K562 (cell line): ENCODE measurements at regions not wholly inside any gene's neighbourhood (a gene's known extent, or its start where the extent isn't known, plus 50 kb on each side); places are given as distances from the start of the nearest gene placed in this dataset.
"Not testable (repeated sequence)": the region's sequence is repeated elsewhere in the genome, so short reads cannot be mapped to it uniquely, and the experiment has no call there.

Source experiments
- ATAC-seq: fragments of 200-7000 bp; cut with Tn5 transposase; 3 replicates; pipeline ENCODE4 v1.9.1; 2020; ENCODE audit warnings: moderate library complexity
- BruUV-seq: library from RNA; stranded (reverse); fragments of 400-500 nt; replicated peaks from 2 replicates; lab custom pipeline; 2021; lab: Mats Ljungman, UMichigan
- CTCF ChIA-PET: fragments of 300-600 bp; formaldehyde crosslinking; extraction: SDS; loops from one replicate; lab custom pipeline; 2021; ENCODE audit warnings: low intra/inter-chr PET ratio; lab: Yijun Ruan, JAX
- POLR2A ChIA-PET: fragments of 300-600, 350-650 bp; sonication (Branson Sonifier 250); formaldehyde crosslinking; extraction: SDS; loops from one replicate; lab custom pipeline; 2021; ENCODE audit warnings: antibody characterized with exemption, inconsistent platforms; lab: Yijun Ruan, JAX
- DNase-seq, 4 experiments: peaks; one replicate each; pipeline versions ENCODE4 v3.0.0 to v3.0.0-alpha.2; 2011 to 2018; ENCODE audit warnings: low spot score in 3 of 4, mixed read lengths in 3 of 4; ENCODE audit errors: extremely low read depth in 1 of 4
- FAIRE-seq: peaks from 2 replicates; lab custom pipeline; 2011; peaks lifted over from hg19 to GRCh38; lab: Jason Lieb, UNC
- H2AFZ ChIP-seq: 2 replicates; pipeline ENCODE4 v1.6.0; 2011; ENCODE audit warnings: low read depth, low read length, control low read depth, inconsistent platforms
- H3K27ac ChIP-seq: fragments of 200-600 bp; 3 replicates; pipeline ENCODE4 v1.8.0; 2011; ENCODE audit warnings: low read depth, mild to moderate bottlenecking, control low read depth, inconsistent platforms, low read length, moderate library complexity, mixed read lengths; ENCODE audit errors: extremely low read depth
- H3K27me3 ChIP-seq, 2 experiments: fragments of 300-600 bp in 1 of 2; 2 replicates in 1 of 2; 3 replicates in 1 of 2; pipeline versions ENCODE4 v1.6.0 to v1.8.0; 2011; ENCODE audit warnings: inconsistent platforms in 2 of 2, low read length in 2 of 2, mild to moderate bottlenecking in 1 of 2, mixed read lengths in 1 of 2, moderate library complexity in 1 of 2; ENCODE audit not compliant: control insufficient read depth in 2 of 2, insufficient read depth in 2 of 2
- H3K36me3 ChIP-seq: fragments of 300-600 bp; 3 replicates; pipeline ENCODE4 v1.8.0; 2011; ENCODE audit warnings: mild to moderate bottlenecking, low read length, inconsistent platforms; ENCODE audit not compliant: control insufficient read depth, insufficient read depth
- H3K4me1 ChIP-seq, 2 experiments: fragments of 200-600 bp in 1 of 2; replicated peaks in 1 of 2; 2 replicates in 1 of 2; 3 replicates in 1 of 2; pipeline versions ENCODE4 v1.5.1 to v1.8.0; 2011; ENCODE audit warnings: inconsistent platforms in 2 of 2, low read length in 2 of 2, mild to moderate bottlenecking in 1 of 2, mixed read lengths in 1 of 2, moderate library complexity in 1 of 2; ENCODE audit not compliant: control insufficient read depth in 2 of 2, insufficient read depth in 2 of 2
- H3K4me2 ChIP-seq: 2 replicates; pipeline ENCODE4 v1.6.1; 2011; ENCODE audit warnings: low read length, control low read depth, inconsistent platforms, mixed read lengths; ENCODE audit not compliant: insufficient read depth
- H3K4me3 ChIP-seq: fragments of 200-600 bp; sonication (generic), shearing (Covaris generic); 2 replicates; pipeline ENCODE4 v1.5.1; 2016; ENCODE audit warnings: control low read depth, inconsistent platforms
- H3K79me2 ChIP-seq: fragments of 200-600 bp; 3 replicates; pipeline ENCODE4 v1.8.0; 2011; ENCODE audit warnings: low read length, inconsistent platforms; ENCODE audit not compliant: control insufficient read depth, insufficient read depth
- H3K9ac ChIP-seq, 2 experiments: 2 replicates each; pipeline versions ENCODE4 v1.6.0 to v1.6.1; 2011; ENCODE audit warnings: low read depth in 2 of 2, low read length in 2 of 2, control low read depth in 1 of 2, inconsistent platforms in 1 of 2, mild to moderate bottlenecking in 1 of 2, mixed read lengths in 1 of 2; ENCODE audit not compliant: insufficient read depth in 1 of 2
- H3K9me1 ChIP-seq: one replicate; pipeline ENCODE4 v1.6.0; 2011; ENCODE audit warnings: inconsistent platforms, mild to moderate bottlenecking, low read length, moderate library complexity; ENCODE audit not compliant: control insufficient read depth, insufficient read depth
- H3K9me3 ChIP-seq: replicated peaks from 2 replicates; pipeline ENCODE4 v1.5.1; 2011; ENCODE audit warnings: low read depth, low read length, inconsistent platforms; ENCODE audit not compliant: control insufficient read depth, insufficient read depth
- H4K20me1 ChIP-seq: replicated peaks from 2 replicates; pipeline ENCODE4 v1.6.1; 2011; ENCODE audit warnings: low read length, inconsistent platforms, mixed read lengths; ENCODE audit not compliant: control insufficient read depth, insufficient read depth
- CBFA2T2 ChIP-seq: fragments of 450-650 bp; conservative IDR thresholded peaks from 2 replicates; pipeline ENCODE4 v1.6.1; 2017; ENCODE audit warnings: mild to moderate bottlenecking
- ETV5 ChIP-seq: sonication (generic); formaldehyde crosslinking; IDR thresholded peaks from 2 replicates; pipeline ENCODE4 v1.4.0; 2020; ENCODE audit warnings: low read depth, mild to moderate bottlenecking, missing genetic modification reagents
- FOXK1 ChIP-seq: sonication (generic); formaldehyde crosslinking; IDR thresholded peaks from 2 replicates; pipeline ENCODE4 v1.8.0; 2022; ENCODE audit warnings: missing genetic modification reagents, mild to moderate bottlenecking, borderline replicate concordance
- HDAC6 ChIP-seq: IDR thresholded peaks from 2 replicates; pipeline ENCODE4 v1.6.1; 2012; ENCODE audit warnings: low read depth, mild to moderate bottlenecking, control low read depth, inconsistent platforms, low read length, moderate library complexity
- KAT2B ChIP-seq: IDR thresholded peaks from one replicate; pipeline ENCODE4 v1.6.1; 2012; ENCODE audit warnings: low read depth, mild to moderate bottlenecking, control low read depth, inconsistent platforms, low read length, moderate library complexity
- KHSRP ChIP-seq: fragments of 450-650 bp; IDR thresholded peaks from 2 replicates; pipeline ENCODE4 v1.6.1; 2017
- RB1 ChIP-seq: fragments of 450-650 bp; IDR thresholded peaks from 2 replicates; pipeline ENCODE4 v1.6.1; 2017; ENCODE audit warnings: low read depth, mild to moderate bottlenecking
- SMAD4 ChIP-seq: fragments of 250-450 bp; sonication (Bioruptor Pico); conservative IDR thresholded peaks from 2 replicates; pipeline ENCODE4 v1.8.0; 2021; ENCODE audit warnings: inconsistent platforms, mild to moderate bottlenecking, moderate library complexity
- ZNF175 ChIP-seq: fragments of 200-800 bp; sonication (Bioruptor generic); IDR thresholded peaks from 2 replicates; pipeline ENCODE4 v1.6.1; 2016; ENCODE audit warnings: low read depth, mild to moderate bottlenecking, missing genetic modification characterization, missing compliant biosample characterization
- ZSCAN32 ChIP-seq: fragments of 450-650 bp; formaldehyde crosslinking; IDR thresholded peaks from 2 replicates; pipeline ENCODE4 v1.4.0; 2020; ENCODE audit warnings: mild to moderate bottlenecking, moderate library complexity
- WGBS: fragments of 100-300 bp; shearing (Covaris generic); methylation state at CpG from one replicate; pipeline ENCODE4 v1.1.6; 2016; ENCODE audit warnings: low coverage, mixed read lengths; ENCODE audit not compliant: insufficient coverage; ENCODE audit errors: missing lambda C conversion rate; 5-methylcytosine and 5-hydroxymethylcytosine counted together
- in situ Hi-C: fragments of 300-500 bp; cut with MboI; formaldehyde crosslinking; loops from 4 replicates; pipeline ENCODE4 v1.15.0; 2018; ENCODE audit warnings: inconsistent platforms, mixed read lengths
- intact Hi-C: fragments of 100-400 bp; cut with micrococcal nuclease; formaldehyde crosslinking; loops from 2 replicates; pipeline ENCODE4 v1.14.2; 2022
- TF ChIP-seq, protein P1 (sequence below), 2 experiments: fragments of 450-650 bp; conservative IDR thresholded peaks; 2 replicates each; pipeline ENCODE4 v1.6.1; 2017; ENCODE audit warnings: mild to moderate bottlenecking in 2 of 2, moderate library complexity in 2 of 2
- TF ChIP-seq, protein P2 (sequence below): sonication (generic); formaldehyde crosslinking; IDR thresholded peaks from 2 replicates; pipeline ENCODE4 v1.8.0; 2022; ENCODE audit warnings: mild to moderate bottlenecking, missing genetic modification reagents, borderline replicate concordance

- H3K4me2 ChIP-seq = no peak overlapping the region
- POLR2A ChIA-PET = no interaction called here
- H3K9me1 ChIP-seq = no peaks in the 10 kb centered on the region
- no peak overlapping the region for H2AFZ ChIP-seq
- H3K27ac ChIP-seq = no peak overlapping the region
- no peaks in the 10 kb centered on the region for H4K20me1 ChIP-seq
- ATAC-seq (no peak), DNase-seq (no peak), FAIRE-seq (no peak)
- no peaks in the 10 kb centered on the region for H3K27me3 ChIP-seq
- no peaks in the 10 kb centered on the region for H3K9me3 ChIP-seq
- intact Hi-C loops (no loop called here), in situ Hi-C loops (no loop called here)
- H3K9ac ChIP-seq = no peak overlapping the region
- CTCF ChIA-PET = no interaction called here
- H3K4me1 ChIP-seq = no peaks in the 10 kb centered on the region
- no peaks in the 10 kb centered on the region for H3K36me3 ChIP-seq
- BruUV-seq = no TSS peak
- WGBS = 5% methylated on average over 3 of the region's 3 CpGs
- no peaks in the 10 kb centered on the region for H3K79me2 ChIP-seq
- no peak overlapping the region for H3K4me3 ChIP-seq
- no peak for TF ChIP-seq HDAC6
- no peak for TF ChIP-seq CBFA2T2
- TF ChIP-seq KHSRP = no peak
- TF ChIP-seq ZNF175 (CRISPR knock-in tag) = no peak
- no peak for TF ChIP-seq ETV5
- TF ChIP-seq SMAD4 = no peak
- TF ChIP-seq, protein P1, sequence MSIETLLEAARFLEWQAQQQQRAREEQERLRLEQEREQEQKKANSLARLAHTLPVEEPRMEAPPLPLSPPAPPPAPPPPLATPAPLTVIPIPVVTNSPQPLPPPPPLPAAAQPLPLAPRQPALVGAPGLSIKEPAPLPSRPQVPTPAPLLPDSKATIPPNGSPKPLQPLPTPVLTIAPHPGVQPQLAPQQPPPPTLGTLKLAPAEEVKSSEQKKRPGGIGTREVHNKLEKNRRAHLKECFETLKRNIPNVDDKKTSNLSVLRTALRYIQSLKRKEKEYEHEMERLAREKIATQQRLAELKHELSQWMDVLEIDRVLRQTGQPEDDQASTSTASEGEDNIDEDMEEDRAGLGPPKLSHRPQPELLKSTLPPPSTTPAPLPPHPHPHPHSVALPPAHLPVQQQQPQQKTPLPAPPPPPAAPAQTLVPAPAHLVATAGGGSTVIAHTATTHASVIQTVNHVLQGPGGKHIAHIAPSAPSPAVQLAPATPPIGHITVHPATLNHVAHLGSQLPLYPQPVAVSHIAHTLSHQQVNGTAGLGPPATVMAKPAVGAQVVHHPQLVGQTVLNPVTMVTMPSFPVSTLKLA (conservative IDR thresholded peaks at IDR 0.05) = no peak
- TF ChIP-seq KAT2B = no peak
- TF ChIP-seq ZSCAN32 (CRISPR knock-in tag) = no peak
- TF ChIP-seq, protein P2, sequence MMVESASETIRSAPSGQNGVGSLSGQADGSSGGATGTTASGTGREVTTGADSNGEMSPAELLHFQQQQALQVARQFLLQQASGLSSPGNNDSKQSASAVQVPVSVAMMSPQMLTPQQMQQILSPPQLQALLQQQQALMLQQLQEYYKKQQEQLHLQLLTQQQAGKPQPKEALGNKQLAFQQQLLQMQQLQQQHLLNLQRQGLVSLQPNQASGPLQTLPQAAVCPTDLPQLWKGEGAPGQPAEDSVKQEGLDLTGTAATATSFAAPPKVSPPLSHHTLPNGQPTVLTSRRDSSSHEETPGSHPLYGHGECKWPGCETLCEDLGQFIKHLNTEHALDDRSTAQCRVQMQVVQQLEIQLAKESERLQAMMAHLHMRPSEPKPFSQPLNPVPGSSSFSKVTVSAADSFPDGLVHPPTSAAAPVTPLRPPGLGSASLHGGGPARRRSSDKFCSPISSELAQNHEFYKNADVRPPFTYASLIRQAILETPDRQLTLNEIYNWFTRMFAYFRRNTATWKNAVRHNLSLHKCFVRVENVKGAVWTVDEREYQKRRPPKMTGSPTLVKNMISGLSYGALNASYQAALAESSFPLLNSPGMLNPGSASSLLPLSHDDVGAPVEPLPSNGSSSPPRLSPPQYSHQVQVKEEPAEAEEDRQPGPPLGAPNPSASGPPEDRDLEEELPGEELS (CRISPR knock-in tag) = no peak
- TF ChIP-seq RB1 = no peak
- TF ChIP-seq FOXK1 (CRISPR knock-in tag) = no peak
Measured at GRCh38 chr18:38642711-38643110, 1077.1 kb upstream of the CELF4 start.

DNA sequence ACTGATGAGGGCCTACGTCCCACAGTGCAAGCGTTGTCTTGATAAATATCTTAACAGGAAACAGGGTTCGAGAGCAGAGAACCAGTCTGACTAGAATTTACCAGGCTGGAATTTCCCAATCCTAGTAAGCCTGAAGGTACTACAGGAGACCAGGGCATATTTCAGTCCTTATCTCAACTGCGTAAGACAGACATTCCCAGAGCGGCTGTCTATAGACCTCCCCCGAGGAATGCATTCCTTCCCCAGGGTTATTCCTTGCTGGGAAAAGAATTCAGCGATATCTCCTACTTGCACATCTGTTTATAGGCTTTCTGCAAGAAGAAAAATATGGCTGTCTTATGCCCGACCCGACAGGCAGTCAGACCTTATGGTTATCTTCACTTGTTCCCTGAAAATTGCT lies 1074.1 kb upstream of the CELF4 start:
- H3K9me1 ChIP-seq, ATAC-seq, FAIRE-seq, H3K27me3 ChIP-seq, DNase-seq, H3K79me2 ChIP-seq, H3K4me1 ChIP-seq, in situ Hi-C loops, H3K9ac ChIP-seq, BruUV-seq, H2AFZ ChIP-seq, H3K4me3 ChIP-seq, H3K9me3 ChIP-seq, POLR2A ChIA-PET, H3K36me3 ChIP-seq, CTCF ChIA-PET, H3K4me2 ChIP-seq, H3K27ac ChIP-seq, H4K20me1 ChIP-seq, intact Hi-C loops: not testable (repeated sequence)
- WGBS = under 1% methylated on average over 9 of the region's 9 CpGs
